Astrocyte of the cerebellum (primary cell): ENCODE measurements at regions not wholly inside any gene's neighbourhood (a gene's known extent, or its start where the extent isn't known, plus 50 kb on each side); places are given as distances from the start of the nearest gene placed in this dataset.

Source experiments
- DNase-seq: peaks from one replicate; pipeline ENCODE4 v3.0.0-alpha.2; 2011; ENCODE audit warnings: low read depth
- H3K4me3 ChIP-seq: 2 replicates; pipeline ENCODE4 v1.5.1; 2011; ENCODE audit warnings: mild to moderate bottlenecking, low read depth, low read length, moderate library complexity
- in situ Hi-C: cut with HindIII; loops from 2 replicates; pipeline ENCODE4 v1.10.0; 2017; ENCODE audit warnings: low sequenced_read_pairs
- TF ChIP-seq, protein P1 (sequence below): IDR thresholded peaks from 2 replicates; pipeline ENCODE4 v1.5.1; 2012; ENCODE audit warnings: low read length, low read depth, moderate library complexity, mild to moderate bottlenecking; ENCODE audit errors: missing control alignments

DNA sequence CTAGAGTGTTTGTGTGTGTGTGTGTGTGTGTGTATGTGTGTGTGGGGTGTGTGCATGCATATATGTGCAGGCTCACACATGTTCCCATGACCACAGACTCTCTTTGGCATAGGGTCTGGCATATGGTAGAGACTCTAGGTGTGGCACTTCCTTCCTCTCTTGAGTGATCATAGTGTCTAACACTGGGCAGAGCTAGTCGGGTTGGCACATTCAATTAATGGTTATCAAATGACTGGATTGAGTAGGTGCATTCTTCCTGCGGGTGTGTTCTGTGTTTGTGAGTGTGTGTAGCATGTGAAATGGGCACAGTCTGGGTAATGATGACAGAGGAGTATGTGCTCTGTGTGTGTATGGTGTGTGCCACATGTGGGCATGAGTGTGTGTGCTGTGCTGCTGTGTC lies 106.5 kb downstream of the EFNB1 start:
- TF ChIP-seq, protein P1, sequence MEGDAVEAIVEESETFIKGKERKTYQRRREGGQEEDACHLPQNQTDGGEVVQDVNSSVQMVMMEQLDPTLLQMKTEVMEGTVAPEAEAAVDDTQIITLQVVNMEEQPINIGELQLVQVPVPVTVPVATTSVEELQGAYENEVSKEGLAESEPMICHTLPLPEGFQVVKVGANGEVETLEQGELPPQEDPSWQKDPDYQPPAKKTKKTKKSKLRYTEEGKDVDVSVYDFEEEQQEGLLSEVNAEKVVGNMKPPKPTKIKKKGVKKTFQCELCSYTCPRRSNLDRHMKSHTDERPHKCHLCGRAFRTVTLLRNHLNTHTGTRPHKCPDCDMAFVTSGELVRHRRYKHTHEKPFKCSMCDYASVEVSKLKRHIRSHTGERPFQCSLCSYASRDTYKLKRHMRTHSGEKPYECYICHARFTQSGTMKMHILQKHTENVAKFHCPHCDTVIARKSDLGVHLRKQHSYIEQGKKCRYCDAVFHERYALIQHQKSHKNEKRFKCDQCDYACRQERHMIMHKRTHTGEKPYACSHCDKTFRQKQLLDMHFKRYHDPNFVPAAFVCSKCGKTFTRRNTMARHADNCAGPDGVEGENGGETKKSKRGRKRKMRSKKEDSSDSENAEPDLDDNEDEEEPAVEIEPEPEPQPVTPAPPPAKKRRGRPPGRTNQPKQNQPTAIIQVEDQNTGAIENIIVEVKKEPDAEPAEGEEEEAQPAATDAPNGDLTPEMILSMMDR = no peak
- in situ Hi-C loops = no loop called here
- no peak for DNase-seq
- H3K4me3 ChIP-seq = no peak overlapping the region

- TF ChIP-seq, protein P1 = no peak
- H3K4me3 ChIP-seq = no peak overlapping the region
- in situ Hi-C loops = no loop called here
- DNase-seq = no peak
These were observed 106.1 kb downstream of the EFNB1 start for GRCh38 chrX:68934922-68935321.

DNA sequence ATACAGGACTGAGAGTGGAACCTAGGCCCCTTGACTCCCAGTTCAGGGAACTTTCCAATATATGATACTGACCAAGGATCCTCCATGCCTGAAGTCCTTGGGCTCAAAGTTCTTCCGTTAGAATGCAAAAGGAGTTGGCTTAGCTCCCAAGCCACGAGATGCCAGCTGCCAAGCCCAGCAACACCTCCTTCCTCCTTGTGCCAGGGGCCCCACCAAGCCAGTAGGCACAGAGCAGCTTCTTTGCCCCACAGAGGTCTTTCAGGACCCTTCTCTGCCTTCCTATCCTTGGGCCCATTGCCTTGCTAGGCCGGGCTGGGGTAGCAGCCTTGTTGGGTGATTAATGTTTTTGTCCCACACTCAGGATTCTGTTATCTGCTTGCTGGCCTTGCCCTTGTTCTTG lies 105.6 kb downstream of the EFNB1 start:
- H3K4me3 ChIP-seq = no peak overlapping the region
- TF ChIP-seq, protein P1 = no peak
- in situ Hi-C loops = no loop called here
- DNase-seq = no peak

GRCh38 chrX:68932611-68933010 lies 103.8 kb downstream of the EFNB1 start:
- in situ Hi-C loops = no loop called here
- no peak for DNase-seq
- TF ChIP-seq, protein P1 = no peak
- no peak overlapping the region for H3K4me3 ChIP-seq

- DNase-seq = no peak
- TF ChIP-seq, protein P1 = no peak
- H3K4me3 ChIP-seq = no peak overlapping the region
- in situ Hi-C loops = no loop called here
These were observed 102.5 kb downstream of the EFNB1 start for GRCh38 chrX:68931345-68931744.

- in situ Hi-C loops = no loop called here
- DNase-seq = no peak
- H3K4me3 ChIP-seq = no peak overlapping the region
- TF ChIP-seq, protein P1 = no peak
These were observed 101.9 kb downstream of the EFNB1 start for GRCh38 chrX:68930542-68931317.
